HG02852 (cell line): ENCODE measurements at regions not wholly inside any gene's neighbourhood (a gene's known extent, or its start where the extent isn't known, plus 50 kb on each side); places are given as distances from the start of the nearest gene placed in this dataset.
"Not testable (repeated sequence)": the region's sequence is repeated elsewhere in the genome, so short reads cannot be mapped to it uniquely, and the experiment has no call there.

Source experiments
- ATAC-seq: cut with Tn5 transposase; IDR thresholded peaks from one replicate; pipeline ENCODE4 v1.9.1; 2021; ENCODE audit warnings: mild to moderate bottlenecking, moderate library complexity; ENCODE audit not compliant: unreplicated experiment

DNA sequence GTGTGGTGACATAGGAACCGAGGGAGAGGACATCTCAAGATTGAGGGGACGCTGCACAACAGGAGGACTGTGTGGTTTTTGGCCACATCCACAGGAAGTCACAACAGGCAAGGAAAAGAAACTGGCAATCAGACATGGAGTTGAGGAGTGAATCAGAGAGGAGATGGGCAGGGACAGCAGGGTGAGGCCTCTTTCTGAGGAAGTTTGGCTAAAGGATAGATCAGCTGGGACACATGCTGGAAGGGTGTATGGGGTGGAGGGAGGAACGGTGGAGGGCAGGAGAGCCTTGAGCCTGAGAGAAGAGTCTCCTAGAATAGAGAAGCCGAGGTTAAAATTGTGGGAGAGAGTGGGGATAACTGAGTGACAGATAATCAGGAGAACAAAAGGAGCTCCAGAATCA, 75.1 kb upstream of the CIDEA start:
- ATAC-seq = not testable (repeated sequence)

DNA sequence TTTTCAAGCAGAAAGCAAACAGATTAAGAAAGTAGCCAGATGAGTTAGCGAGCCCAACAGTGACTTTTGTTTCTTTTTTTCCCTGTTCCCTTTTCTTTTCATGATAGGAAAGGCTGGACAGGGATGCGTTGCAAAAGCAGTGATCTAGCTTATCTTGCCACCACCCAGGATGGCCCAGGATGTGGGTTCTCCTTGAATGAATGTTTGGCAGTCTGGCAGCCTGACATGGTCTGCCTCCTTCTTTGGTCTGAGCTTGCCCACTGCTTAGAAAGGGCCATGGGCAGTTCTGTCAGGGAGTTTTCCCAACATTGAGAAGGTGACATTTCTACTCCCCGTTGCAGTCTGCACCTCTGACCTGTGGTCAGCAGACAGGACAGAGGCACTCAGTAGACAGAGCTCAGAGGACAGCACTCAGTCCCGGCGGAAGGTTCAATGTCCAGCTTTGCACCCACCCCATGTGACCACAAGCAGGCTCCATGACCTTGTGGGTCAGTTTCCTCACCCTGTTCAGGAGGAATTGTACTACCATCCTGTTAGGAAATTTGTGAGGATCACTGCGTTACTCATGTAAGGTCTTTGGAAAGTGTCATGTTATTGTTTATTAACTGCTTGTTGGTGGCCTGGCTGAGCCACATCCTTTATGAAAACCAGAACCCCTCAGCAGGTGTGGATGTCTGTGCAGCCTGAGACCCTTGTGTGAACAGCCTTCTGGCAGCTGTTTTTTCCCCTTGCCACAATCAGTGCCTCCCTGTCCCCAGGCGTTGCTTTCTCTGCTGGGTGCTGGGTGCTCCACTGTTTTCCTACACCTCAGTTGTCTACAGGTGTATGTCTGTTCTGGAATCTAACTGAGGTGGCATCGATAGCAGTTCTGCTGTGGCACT, 74.2 kb upstream of the CIDEA start:
- ATAC-seq = not testable (repeated sequence)

DNA sequence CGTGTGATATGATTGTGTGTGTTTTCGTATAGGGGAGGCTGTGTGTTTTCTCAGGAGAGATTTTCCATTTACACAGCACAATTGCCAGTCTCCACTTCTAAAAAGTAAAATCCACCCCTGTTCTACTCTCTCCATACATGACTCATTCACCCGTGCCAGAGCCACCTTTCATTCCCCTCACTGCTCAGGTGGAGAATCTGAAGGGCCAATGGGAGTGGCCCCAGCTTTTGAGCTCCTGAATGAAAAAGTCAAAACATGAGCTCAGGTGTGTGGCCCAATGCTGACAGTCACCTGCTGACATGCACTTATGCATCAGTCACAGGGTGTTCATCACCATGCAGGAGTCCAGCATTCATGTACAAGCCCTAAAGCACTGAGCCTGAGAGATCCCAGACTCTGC, 55.4 kb upstream of the CIDEA start:
- ATAC-seq = not testable (repeated sequence)

DNA sequence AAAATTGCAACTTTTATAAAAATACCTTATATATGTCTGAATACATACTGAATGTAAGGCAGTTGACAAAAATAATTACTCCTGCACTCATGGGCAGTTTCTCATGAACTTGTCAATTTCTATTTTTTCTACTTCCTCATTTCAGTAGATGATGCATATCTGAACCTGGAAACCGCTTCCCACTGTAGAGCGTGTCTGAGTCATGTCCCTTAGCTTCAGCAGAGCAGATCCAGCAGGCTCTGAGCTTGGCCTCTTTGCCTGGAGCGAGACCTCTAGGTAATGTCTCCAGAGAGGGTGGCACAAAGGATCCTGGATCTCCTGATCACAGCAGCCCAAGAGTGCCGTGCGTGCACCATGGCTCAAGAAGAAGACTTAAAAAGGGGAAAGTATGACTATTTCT, 54.0 kb upstream of the CIDEA start:
- peak; percentile 99 for ATAC-seq
